Hepatocyte (in vitro differentiated cells): ENCODE measurements at regions not wholly inside any gene's neighbourhood (a gene's known extent, or its start where the extent isn't known, plus 50 kb on each side); places are given as distances from the start of the nearest gene placed in this dataset.

Experiments
- EZH2 ChIP-seq: fragments of 200-600 bp; sonication (generic); IDR thresholded peaks from 2 replicates; pipeline ENCODE4 v1.6.1; 2016; ENCODE audit warnings: antibody characterized with exemption, mild to moderate bottlenecking, borderline replicate concordance
- EZH2phosphoT487 ChIP-seq: fragments of 200-600 bp; sonication (generic); IDR thresholded peaks from one replicate; pipeline ENCODE4 v1.6.1; 2018; ENCODE audit warnings: antibody characterized with exemption, mild to moderate bottlenecking, low read depth, moderate library complexity; ENCODE audit not compliant: unreplicated experiment, severe bottlenecking
- TF ChIP-seq, protein P1 (sequence below): fragments of 200-600 bp; sonication (generic); IDR thresholded peaks from 2 replicates; pipeline ENCODE4 v1.5.1; 2016; ENCODE audit warnings: antibody characterized with exemption, mild to moderate bottlenecking; ENCODE audit not compliant: poor library complexity

DNA sequence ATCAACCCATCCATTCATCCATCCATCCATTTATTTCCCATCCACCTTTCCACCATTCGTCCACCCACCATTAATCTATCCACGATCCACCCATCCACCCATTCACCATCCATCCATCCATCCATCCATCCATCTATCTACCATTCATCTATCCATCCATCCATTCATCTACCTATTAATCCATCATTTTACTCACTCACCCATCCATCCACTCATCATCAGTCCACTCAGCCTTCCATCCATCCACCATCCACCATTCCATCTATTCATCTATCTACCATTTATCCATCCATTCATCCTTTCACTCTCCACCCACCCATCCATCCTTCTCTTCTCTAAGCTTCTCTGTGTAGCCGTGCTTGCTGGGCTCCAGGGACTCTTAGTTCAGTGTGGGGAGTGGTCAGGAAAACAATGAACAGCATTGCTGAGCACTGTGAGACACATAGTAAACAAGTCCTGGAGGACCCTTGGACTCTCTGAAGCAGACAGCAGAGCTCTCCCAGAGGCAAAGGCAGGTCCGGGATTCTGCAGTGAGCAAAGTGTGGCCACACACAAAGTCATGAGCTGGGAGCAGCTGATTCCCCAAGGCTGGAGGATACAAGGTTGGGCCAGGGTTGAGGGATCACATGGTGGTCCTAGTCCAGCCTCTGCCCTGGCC lies 642.2 kb downstream of the BRD1 start:
- TF ChIP-seq, protein P1, sequence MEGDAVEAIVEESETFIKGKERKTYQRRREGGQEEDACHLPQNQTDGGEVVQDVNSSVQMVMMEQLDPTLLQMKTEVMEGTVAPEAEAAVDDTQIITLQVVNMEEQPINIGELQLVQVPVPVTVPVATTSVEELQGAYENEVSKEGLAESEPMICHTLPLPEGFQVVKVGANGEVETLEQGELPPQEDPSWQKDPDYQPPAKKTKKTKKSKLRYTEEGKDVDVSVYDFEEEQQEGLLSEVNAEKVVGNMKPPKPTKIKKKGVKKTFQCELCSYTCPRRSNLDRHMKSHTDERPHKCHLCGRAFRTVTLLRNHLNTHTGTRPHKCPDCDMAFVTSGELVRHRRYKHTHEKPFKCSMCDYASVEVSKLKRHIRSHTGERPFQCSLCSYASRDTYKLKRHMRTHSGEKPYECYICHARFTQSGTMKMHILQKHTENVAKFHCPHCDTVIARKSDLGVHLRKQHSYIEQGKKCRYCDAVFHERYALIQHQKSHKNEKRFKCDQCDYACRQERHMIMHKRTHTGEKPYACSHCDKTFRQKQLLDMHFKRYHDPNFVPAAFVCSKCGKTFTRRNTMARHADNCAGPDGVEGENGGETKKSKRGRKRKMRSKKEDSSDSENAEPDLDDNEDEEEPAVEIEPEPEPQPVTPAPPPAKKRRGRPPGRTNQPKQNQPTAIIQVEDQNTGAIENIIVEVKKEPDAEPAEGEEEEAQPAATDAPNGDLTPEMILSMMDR, result no peak
- no peak for TF ChIP-seq EZH2phosphoT487
- TF ChIP-seq EZH2, result no peak
